ENCODE measurements at regions not wholly inside any gene's neighbourhood (a gene's known extent, or its start where the extent isn't known, plus 50 kb on each side); places are given as distances from the start of the nearest gene placed in this dataset.
"Not testable (repeated sequence)": the region's sequence is repeated elsewhere in the genome, so short reads cannot be mapped to it uniquely, and the experiment has no call there.

DNA sequence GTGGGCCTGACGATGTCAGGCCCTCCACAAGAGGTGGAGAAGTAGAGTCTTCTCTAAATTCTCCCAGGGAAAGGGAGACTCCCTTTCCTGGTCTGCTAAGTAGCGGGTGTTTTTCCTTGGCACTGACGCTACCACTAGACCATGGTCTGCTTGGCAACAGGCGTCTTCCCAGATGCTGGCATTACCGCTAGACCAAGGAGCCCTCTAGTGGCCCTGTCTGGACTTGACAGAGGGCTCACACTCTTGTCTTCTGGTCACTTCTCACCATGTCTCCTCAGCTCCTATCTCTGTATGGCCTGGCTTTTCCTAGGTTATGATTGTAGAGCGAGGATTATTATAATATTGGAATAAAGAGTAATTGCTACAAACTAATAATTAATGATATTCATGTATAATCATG, 51.1 kb upstream of the RASSF6 start:
- not testable (repeated sequence) for H3K27ac ChIP-seq
- TF ChIP-seq, protein P1, sequence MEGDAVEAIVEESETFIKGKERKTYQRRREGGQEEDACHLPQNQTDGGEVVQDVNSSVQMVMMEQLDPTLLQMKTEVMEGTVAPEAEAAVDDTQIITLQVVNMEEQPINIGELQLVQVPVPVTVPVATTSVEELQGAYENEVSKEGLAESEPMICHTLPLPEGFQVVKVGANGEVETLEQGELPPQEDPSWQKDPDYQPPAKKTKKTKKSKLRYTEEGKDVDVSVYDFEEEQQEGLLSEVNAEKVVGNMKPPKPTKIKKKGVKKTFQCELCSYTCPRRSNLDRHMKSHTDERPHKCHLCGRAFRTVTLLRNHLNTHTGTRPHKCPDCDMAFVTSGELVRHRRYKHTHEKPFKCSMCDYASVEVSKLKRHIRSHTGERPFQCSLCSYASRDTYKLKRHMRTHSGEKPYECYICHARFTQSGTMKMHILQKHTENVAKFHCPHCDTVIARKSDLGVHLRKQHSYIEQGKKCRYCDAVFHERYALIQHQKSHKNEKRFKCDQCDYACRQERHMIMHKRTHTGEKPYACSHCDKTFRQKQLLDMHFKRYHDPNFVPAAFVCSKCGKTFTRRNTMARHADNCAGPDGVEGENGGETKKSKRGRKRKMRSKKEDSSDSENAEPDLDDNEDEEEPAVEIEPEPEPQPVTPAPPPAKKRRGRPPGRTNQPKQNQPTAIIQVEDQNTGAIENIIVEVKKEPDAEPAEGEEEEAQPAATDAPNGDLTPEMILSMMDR (IDR thresholded peaks at IDR 0.05) = peak; percentile 64

DNA sequence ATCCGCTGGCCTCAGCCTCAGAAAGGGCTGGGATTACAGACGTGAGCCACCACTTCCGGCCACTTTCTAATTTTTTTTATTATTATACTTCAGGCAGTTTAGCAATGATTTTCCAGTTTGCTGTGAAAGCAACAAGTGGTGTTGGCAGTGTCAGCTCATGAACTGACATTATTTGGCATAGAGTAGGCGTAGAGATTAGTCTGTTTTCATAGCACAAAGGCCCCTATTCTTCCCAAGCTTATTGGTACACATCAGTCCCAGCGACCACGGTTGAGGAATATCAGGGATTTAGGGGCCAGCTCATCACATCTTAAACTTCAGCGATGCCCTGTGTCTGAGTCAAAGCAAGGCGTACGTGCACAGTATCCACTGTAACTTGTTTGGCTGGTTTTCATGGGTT, 53.0 kb upstream of the RASSF6 start:
- TF ChIP-seq ZFX (IDR thresholded peaks at IDR 0.05; ENCODE audit: borderline replicate concordance) = no peak
- TF ChIP-seq, protein P1 (IDR thresholded peaks at IDR 0.05) = no peak
- H3K27ac ChIP-seq = no peak overlapping the region

DNA sequence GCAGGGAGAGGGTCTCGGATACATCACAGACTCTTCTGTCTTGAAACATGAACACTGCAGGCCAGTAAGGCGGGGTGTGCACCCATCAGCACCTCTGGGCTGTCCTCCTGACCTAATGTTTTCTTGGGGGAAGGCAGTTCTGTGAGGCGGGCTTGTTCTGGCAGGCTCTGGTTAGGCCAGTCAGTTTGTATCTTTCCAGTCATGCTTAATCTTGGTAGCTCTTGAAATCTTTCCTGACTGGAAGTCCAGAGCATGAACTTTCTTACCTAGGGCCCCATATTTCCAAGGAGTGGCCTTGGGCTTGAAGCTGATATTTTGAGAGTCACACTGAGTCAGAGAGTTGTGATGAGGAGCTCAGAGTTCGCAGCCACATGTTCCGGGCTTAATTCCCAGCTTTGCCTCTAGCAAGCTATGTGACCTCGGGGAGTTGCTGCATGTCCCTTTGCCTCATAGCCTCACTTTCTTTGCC, 54.2 kb upstream of the RASSF6 start:
- TF ChIP-seq, protein P1 (IDR thresholded peaks at IDR 0.05) = no peak
- TF ChIP-seq ZFX (IDR thresholded peaks at IDR 0.05; ENCODE audit: borderline replicate concordance) = no peak
- H3K27ac ChIP-seq = no peak overlapping the region

DNA sequence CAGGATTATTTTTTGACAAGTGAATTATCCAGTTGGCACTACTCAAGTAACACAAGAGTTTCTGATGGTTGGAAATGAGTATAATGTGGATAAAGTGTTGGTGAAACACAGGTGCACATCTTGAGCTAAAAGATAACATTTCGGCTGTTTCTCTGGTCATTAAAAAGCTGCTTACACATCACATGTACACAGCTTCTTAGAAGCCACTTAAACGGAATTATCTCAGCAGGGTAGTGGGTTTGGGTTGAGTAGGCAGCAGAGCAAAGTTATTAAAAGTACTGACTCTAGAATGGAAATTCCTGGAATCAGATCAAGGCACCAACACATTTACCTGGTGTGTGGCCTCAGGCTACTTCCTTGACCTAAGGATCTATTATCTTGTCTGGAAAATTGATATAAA, 55.4 kb upstream of the RASSF6 start:
- no peak overlapping the region for H3K27ac ChIP-seq
- TF ChIP-seq, protein P1 (IDR thresholded peaks at IDR 0.05) = no peak
- no peak for TF ChIP-seq ZFX (IDR thresholded peaks at IDR 0.05; ENCODE audit: borderline replicate concordance)

DNA sequence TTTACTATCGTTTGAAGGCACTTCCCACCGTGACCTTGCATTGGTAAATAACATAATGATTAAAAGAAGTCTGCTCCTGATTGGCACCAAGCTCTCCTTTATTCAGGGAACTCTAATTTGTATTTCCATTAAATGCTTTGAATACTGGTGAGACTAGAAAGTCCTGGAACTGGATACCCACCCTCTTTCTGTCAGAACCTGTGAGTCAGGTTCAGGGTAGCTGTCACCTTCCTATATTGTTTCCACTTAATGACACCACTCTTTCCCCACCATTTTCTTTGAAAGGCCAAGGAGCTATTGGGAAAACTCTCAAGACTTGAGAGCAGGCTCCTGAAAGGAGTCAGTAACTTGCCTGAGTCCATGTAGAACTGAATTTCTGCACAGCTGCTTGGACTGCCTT, 55.9 kb upstream of the RASSF6 start:
- no peak overlapping the region for H3K27ac ChIP-seq
- TF ChIP-seq ZFX (IDR thresholded peaks at IDR 0.05; ENCODE audit: borderline replicate concordance) = no peak

DNA sequence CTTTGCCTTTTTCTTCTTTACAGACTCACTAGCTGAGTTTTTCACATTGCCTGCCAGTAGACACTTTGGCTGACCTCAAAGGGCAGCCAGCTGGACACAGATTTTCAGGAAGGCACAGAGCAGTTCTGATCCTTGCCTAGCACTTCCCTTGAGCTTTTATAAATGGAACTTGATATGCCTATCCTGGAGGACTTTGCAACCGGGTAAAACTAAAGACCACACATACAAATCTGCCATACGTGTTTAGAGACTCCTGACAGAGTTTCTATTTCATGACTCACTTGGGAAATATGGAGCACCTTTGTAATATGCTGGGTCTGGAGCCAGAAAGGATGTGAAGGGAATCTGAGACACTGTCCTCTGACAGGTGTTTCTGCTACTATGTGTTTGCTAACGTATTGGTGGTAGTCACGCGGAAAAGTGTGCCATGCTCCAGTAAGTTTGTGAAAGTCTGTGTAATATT, 56.7 kb upstream of the RASSF6 start:
- no peak overlapping the region for H3K27ac ChIP-seq
- no peak for TF ChIP-seq ZFX (IDR thresholded peaks at IDR 0.05; ENCODE audit: borderline replicate concordance)
- TF ChIP-seq, protein P1 (IDR thresholded peaks at IDR 0.05) = no peak

DNA sequence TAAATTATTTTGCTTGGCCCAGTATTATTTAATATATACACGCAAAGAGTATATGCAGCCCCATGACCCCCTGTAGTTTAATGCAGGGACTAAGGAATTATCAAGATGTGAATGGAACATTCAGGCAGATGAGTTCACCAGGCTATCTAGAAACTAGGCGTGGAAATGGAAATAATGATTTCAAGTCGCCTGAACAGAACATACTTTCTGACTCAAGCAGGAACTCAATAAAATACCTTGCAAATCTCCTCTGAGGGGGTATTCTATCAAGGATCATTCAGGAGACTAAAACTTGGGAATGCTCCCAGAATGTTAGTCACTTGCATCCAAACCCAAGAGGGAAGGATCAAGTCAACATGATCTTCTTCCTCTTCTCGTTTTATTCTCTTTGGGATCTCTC, 59.6 kb upstream of the RASSF6 start:
- no peak for TF ChIP-seq ZFX (IDR thresholded peaks at IDR 0.05; ENCODE audit: borderline replicate concordance)
- TF ChIP-seq, protein P1 (IDR thresholded peaks at IDR 0.05) = no peak
- no peak overlapping the region for H3K27ac ChIP-seq

DNA sequence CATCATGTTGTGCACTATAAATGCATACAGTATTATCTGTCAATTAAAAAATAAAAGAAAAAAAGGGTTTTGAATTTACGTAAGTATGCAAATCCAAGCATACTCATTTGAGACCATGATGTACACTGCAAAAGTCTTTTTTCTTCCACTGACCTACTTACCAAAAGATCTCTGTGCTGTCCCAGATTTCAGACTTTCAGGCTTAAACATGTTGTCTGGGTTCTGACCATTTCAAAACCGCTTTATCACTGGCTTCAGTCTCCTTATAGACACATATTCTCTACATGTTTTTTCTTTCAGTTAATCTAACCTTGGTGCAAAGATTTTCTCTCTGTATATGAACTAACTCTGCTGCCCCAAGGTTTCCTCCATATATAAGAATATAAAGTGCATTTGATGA, 58.6 kb upstream of the CXCL8 start:
- no peak overlapping the region for H3K27ac ChIP-seq
- TF ChIP-seq, protein P1 (IDR thresholded peaks at IDR 0.05) = no peak
- TF ChIP-seq ZFX (IDR thresholded peaks at IDR 0.05; ENCODE audit: borderline replicate concordance) = no peak

Measured in 22Rv1 (cell line).